HG03097 (cell line): ENCODE measurements at regions not wholly inside any gene's neighbourhood (a gene's known extent, or its start where the extent isn't known, plus 50 kb on each side); places are given as distances from the start of the nearest gene placed in this dataset.

ENCODE experiments used
- ATAC-seq: cut with Tn5 transposase; IDR thresholded peaks from one replicate; pipeline ENCODE4 v1.9.1; 2021; ENCODE audit not compliant: unreplicated experiment, low FRiP score

GRCh38 chr12:91935296-91935695 is 210.3 kb downstream of the BTG1 start:
- no peak for ATAC-seq

- ATAC-seq = no peak
Measured at GRCh38 chr12:91931111-91931510, 214.5 kb downstream of the BTG1 start.

- ATAC-seq = no peak
Measured at GRCh38 chr12:91928501-91928900, 217.1 kb downstream of the BTG1 start.

GRCh38 chr12:91926848-91927247 is 218.8 kb downstream of the BTG1 start:
- no peak for ATAC-seq

- no peak for ATAC-seq
Measured at GRCh38 chr12:91924827-91925226, 220.8 kb downstream of the BTG1 start.

GRCh38 chr12:91923864-91924263 is 221.8 kb downstream of the BTG1 start:
- no peak for ATAC-seq

GRCh38 chr12:91922674-91923073 is 223.0 kb downstream of the BTG1 start:
- no peak for ATAC-seq

- no peak for ATAC-seq
Measured at GRCh38 chr12:91922139-91922538, 223.5 kb downstream of the BTG1 start.

- no peak for ATAC-seq
Measured at GRCh38 chr12:91921555-91921954, 224.1 kb downstream of the BTG1 start.

- ATAC-seq = no peak
Measured at GRCh38 chr12:91920741-91921140, 224.9 kb downstream of the BTG1 start.

- ATAC-seq = no peak
Measured at GRCh38 chr12:91920276-91920675, 225.4 kb downstream of the BTG1 start.

- no peak for ATAC-seq
Measured at GRCh38 chr12:91918431-91918830, 227.2 kb downstream of the BTG1 start.

GRCh38 chr12:91914701-91915100 is 230.9 kb downstream of the BTG1 start:
- ATAC-seq = no peak

- no peak for ATAC-seq
Measured at GRCh38 chr12:91913651-91914050, 232.0 kb downstream of the BTG1 start.

- no peak for ATAC-seq
Measured at GRCh38 chr12:91913124-91913523, 232.5 kb downstream of the BTG1 start.

- ATAC-seq = no peak
Measured at GRCh38 chr12:91912178-91912577, 233.5 kb downstream of the BTG1 start.

- no peak for ATAC-seq
Measured at GRCh38 chr12:91910871-91911388, 234.7 kb downstream of the BTG1 start.

GRCh38 chr12:91902860-91903683 is 242.6 kb downstream of the BTG1 start:
- ATAC-seq = no peak

GRCh38 chr12:91901381-91902074 is 244.1 kb downstream of the BTG1 start:
- ATAC-seq = no peak

- no peak for ATAC-seq
Measured at GRCh38 chr12:91900971-91901370, 244.7 kb downstream of the BTG1 start.

GRCh38 chr12:91899056-91899455 is 246.6 kb downstream of the BTG1 start:
- ATAC-seq = no peak

GRCh38 chr12:91897025-91897515 is 248.6 kb downstream of the BTG1 start:
- no peak for ATAC-seq
